CD14-positive monocyte (primary cell): ENCODE measurements at regions not wholly inside any gene's neighbourhood (a gene's known extent, or its start where the extent isn't known, plus 50 kb on each side); places are given as distances from the start of the nearest gene placed in this dataset.

Source experiments
- DNase-seq, 3 donors: peaks; one replicate each; pipeline ENCODE4 v3.0.0-alpha.2; 2011 to 2022
- H2AFZ ChIP-seq: 2 replicates; pipeline ENCODE4 v1.6.0; 2012; ENCODE audit warnings: mild to moderate bottlenecking, low read depth, low read length, inconsistent platforms; ENCODE audit not compliant: insufficient read depth, poor library complexity, severe bottlenecking
- H3K27ac ChIP-seq, 2 donors: 1 replicate in 1 of 2; 2 replicates in 1 of 2; pipeline ENCODE4 v1.5.1; 2012 to 2013; ENCODE audit warnings: low read length in 2 of 2, control low read depth in 1 of 2, inconsistent platforms in 1 of 2, low read depth in 1 of 2, mild to moderate bottlenecking in 1 of 2
- H3K27me3 ChIP-seq, 2 donors: one replicate each; pipeline versions ENCODE4 v1.6.0 to v1.6.1; 2011 to 2013; ENCODE audit warnings: low read length in 2 of 2; ENCODE audit not compliant: control insufficient read depth in 2 of 2, insufficient read depth in 2 of 2
- H3K36me3 ChIP-seq, 2 donors: replicated peaks in 1 of 2; 1 replicate in 1 of 2; 2 replicates in 1 of 2; pipeline versions ENCODE4 v1.5.1 to v1.6.1; 2012 to 2013; ENCODE audit warnings: low read length in 2 of 2, control low read depth in 1 of 2, inconsistent platforms in 1 of 2, mild to moderate bottlenecking in 1 of 2; ENCODE audit not compliant: insufficient read depth in 2 of 2, control insufficient read depth in 1 of 2
- H3K4me1 ChIP-seq, 2 donors: 1 replicate in 1 of 2; 2 replicates in 1 of 2; pipeline versions ENCODE4 v1.5.1 to v1.6.1; 2012 to 2013; ENCODE audit warnings: low read length in 2 of 2, control low read depth in 1 of 2, inconsistent platforms in 1 of 2, mild to moderate bottlenecking in 1 of 2, moderate library complexity in 1 of 2; ENCODE audit not compliant: insufficient read depth in 2 of 2, control insufficient read depth in 1 of 2
- H3K4me2 ChIP-seq: replicated peaks from 2 replicates; pipeline ENCODE3; 2012; ENCODE audit warnings: low read length, moderate library complexity, mild to moderate bottlenecking; ENCODE audit not compliant: poor library complexity, severe bottlenecking; ENCODE audit errors: extremely low read depth
- H3K4me3 ChIP-seq, 3 experiments: fragments of 200-600 bp in 1 of 3; sonication (generic) in 1 of 3; replicated peaks in 1 of 3; 1 replicate in 2 of 3; 2 replicates in 1 of 3; pipeline ENCODE4 v1.5.1; 2011 to 2013; ENCODE audit warnings: low read length in 3 of 3, mild to moderate bottlenecking in 3 of 3, control low read depth in 2 of 3, low read depth in 2 of 3, inconsistent platforms in 1 of 3, moderate library complexity in 1 of 3
- H3K79me2 ChIP-seq: 2 replicates; pipeline ENCODE4 v1.6.0; 2012; ENCODE audit warnings: mild to moderate bottlenecking, control low read depth, inconsistent platforms, low read length, moderate library complexity; ENCODE audit not compliant: insufficient read depth
- H3K9ac ChIP-seq: 2 replicates; pipeline ENCODE4 v1.6.0; 2017; ENCODE audit warnings: low read length, mild to moderate bottlenecking; ENCODE audit not compliant: insufficient read depth, poor library complexity, severe bottlenecking
- H3K9me3 ChIP-seq, 2 donors: replicated peaks in 1 of 2; 1 replicate in 1 of 2; 2 replicates in 1 of 2; pipeline versions ENCODE4 v1.5.1 to v1.6.1; 2012 to 2013; ENCODE audit warnings: low read length in 2 of 2, control low read depth in 1 of 2; ENCODE audit not compliant: control insufficient read depth in 1 of 2, insufficient read depth in 1 of 2
- H4K20me1 ChIP-seq: 2 replicates; pipeline ENCODE4 v1.6.0; 2012; ENCODE audit warnings: mild to moderate bottlenecking, low read length, control low read depth, moderate library complexity; ENCODE audit not compliant: insufficient read depth
- H3K27ac Mint-ChIP-seq, 7 donors: one replicate each; pipeline ENCODE4 v1.8.0; 2020; ENCODE audit warnings: mild to moderate bottlenecking in 7 of 7, mixed read lengths in 7 of 7, moderate library complexity in 6 of 7, inconsistent platforms in 2 of 7
- H3K27me3 Mint-ChIP-seq, 3 donors: one replicate each; pipeline ENCODE4 v1.8.0; 2021 to 2022; ENCODE audit warnings: low read depth in 3 of 3, mild to moderate bottlenecking in 3 of 3, mixed read lengths in 3 of 3, moderate library complexity in 3 of 3, inconsistent platforms in 1 of 3
- H3K36me3 Mint-ChIP-seq, 2 donors: one replicate each; pipeline ENCODE4 v1.8.0; 2020; ENCODE audit warnings: mixed read lengths in 2 of 2, inconsistent platforms in 1 of 2, mild to moderate bottlenecking in 1 of 2
- H3K4me1 Mint-ChIP-seq: one replicate; pipeline ENCODE4 v1.8.0; 2020; ENCODE audit warnings: mild to moderate bottlenecking, mixed read lengths
- H3K4me3 Mint-ChIP-seq, 2 donors: one replicate each; pipeline ENCODE4 v1.8.0; 2020; ENCODE audit warnings: mild to moderate bottlenecking in 2 of 2, mixed read lengths in 2 of 2, moderate library complexity in 1 of 2
- H3K9me3 Mint-ChIP-seq, 7 donors: one replicate each; pipeline ENCODE4 v1.8.0; 2020 to 2022; ENCODE audit warnings: mixed read lengths in 7 of 7, mild to moderate bottlenecking in 6 of 7, moderate library complexity in 6 of 7, inconsistent platforms in 2 of 7
- WGBS: methylation state at CpG from one replicate; pipeline ENCODE4 v1.1.5; 2013; ENCODE audit warnings: missing lambda C conversion rate; ENCODE audit not compliant: insufficient coverage; 5-methylcytosine and 5-hydroxymethylcytosine counted together
- intact Hi-C, 2 donors: fragments of 100-400 bp; cut with micrococcal nuclease; formaldehyde crosslinking; loops; one replicate each; pipeline versions ENCODE4 v1.15.0 to v1.15.1; 2023
- TF ChIP-seq, protein P1 (sequence below): fragments of 200-600 bp; IDR thresholded peaks from one replicate; pipeline ENCODE4 v1.8.0; 2022; ENCODE audit warnings: antibody characterized with exemption, mild to moderate bottlenecking

GRCh38 chrX:88397551-88397950 is 349.5 kb upstream of the CPXCR1 start:
- no peaks in the 10 kb centered on the region for H3K4me1 ChIP-seq
- no peaks in the 10 kb centered on the region for H3K36me3 ChIP-seq
- no peak overlapping the region for H3K4me3 ChIP-seq
- Mint-ChIP-seq H3K36me3 (no peaks in the 10 kb centered on the region), H3K27ac (no peak overlapping the region), H3K27me3 (peaks cover 0 to 1% (median 0%) of the 10 kb centered on the region in 3 donors), H3K9me3 (peaks cover 0 to 2% (median 0%) of the 10 kb centered on the region in 7 donors), H3K4me1 (no peaks in the 10 kb centered on the region), H3K4me3 (no peak overlapping the region)
- no peak for DNase-seq
- no CpG with 5 or more reads among the region's 2 CpGs for WGBS
- H2AFZ ChIP-seq: no peak overlapping the region
- no peak overlapping the region for H3K9ac ChIP-seq
- no peak overlapping the region for H3K4me2 ChIP-seq
- H3K9me3 ChIP-seq: no peaks in the 10 kb centered on the region
- TF ChIP-seq, protein P1, sequence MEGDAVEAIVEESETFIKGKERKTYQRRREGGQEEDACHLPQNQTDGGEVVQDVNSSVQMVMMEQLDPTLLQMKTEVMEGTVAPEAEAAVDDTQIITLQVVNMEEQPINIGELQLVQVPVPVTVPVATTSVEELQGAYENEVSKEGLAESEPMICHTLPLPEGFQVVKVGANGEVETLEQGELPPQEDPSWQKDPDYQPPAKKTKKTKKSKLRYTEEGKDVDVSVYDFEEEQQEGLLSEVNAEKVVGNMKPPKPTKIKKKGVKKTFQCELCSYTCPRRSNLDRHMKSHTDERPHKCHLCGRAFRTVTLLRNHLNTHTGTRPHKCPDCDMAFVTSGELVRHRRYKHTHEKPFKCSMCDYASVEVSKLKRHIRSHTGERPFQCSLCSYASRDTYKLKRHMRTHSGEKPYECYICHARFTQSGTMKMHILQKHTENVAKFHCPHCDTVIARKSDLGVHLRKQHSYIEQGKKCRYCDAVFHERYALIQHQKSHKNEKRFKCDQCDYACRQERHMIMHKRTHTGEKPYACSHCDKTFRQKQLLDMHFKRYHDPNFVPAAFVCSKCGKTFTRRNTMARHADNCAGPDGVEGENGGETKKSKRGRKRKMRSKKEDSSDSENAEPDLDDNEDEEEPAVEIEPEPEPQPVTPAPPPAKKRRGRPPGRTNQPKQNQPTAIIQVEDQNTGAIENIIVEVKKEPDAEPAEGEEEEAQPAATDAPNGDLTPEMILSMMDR: no peak
- intact Hi-C loops: no loop called here
- no peaks in the 10 kb centered on the region for H3K27me3 ChIP-seq
- H3K79me2 ChIP-seq: no peaks in the 10 kb centered on the region
- no peak overlapping the region for H3K27ac ChIP-seq
- H4K20me1 ChIP-seq: no peaks in the 10 kb centered on the region

DNA sequence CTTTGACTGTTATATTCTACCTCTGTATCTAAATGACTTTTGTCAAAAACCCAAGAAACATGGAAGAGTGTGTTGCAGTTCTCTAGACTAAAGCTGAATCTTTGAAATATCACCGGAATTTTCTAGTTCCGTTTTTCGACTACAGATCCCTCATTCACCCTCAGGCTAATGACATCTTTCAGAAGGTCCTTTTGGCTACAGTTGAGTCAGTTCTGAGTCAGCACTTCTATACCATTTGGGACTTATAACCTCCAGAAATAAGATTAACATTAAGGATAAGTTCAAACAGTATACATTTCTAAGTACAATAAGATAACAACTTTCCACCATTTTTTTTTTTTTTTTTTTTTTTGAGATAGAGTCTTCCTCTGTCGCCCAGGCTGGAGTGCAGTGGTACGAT is 331.0 kb upstream of the CPXCR1 start:
- Histone ChIP-seq H3K4me2 (no peak overlapping the region), H3K9ac (no peak overlapping the region), H3K9me3 (no peaks in the 10 kb centered on the region), H3K79me2 (no peaks in the 10 kb centered on the region), H3K36me3 (no peaks in the 10 kb centered on the region), H3K27me3 (no peaks in the 10 kb centered on the region), H3K4me1 (no peaks in the 10 kb centered on the region), H4K20me1 (no peaks in the 10 kb centered on the region), H2AFZ (no peak overlapping the region), H3K27ac (no peak overlapping the region), H3K4me3 (no peak overlapping the region)
- H3K9me3 Mint-ChIP-seq: peaks cover 0 to 4% (median 0%) of the 10 kb centered on the region in 7 donors
- H3K27me3 Mint-ChIP-seq: peaks cover 0 to 2% (median 0%) of the 10 kb centered on the region in 3 donors
- DNase-seq: no peak
- TF ChIP-seq, protein P1: no peak
- H3K4me1 Mint-ChIP-seq: no peaks in the 10 kb centered on the region
- H3K36me3 Mint-ChIP-seq: no peaks in the 10 kb centered on the region
- intact Hi-C loops: no loop called here
- no peak overlapping the region for H3K4me3 Mint-ChIP-seq
- WGBS: no CpG with 5 or more reads among the region's 5 CpGs
- H3K27ac Mint-ChIP-seq: no peak overlapping the region
